ENCODE measurements at regions not wholly inside any gene's neighbourhood (a gene's known extent, or its start where the extent isn't known, plus 50 kb on each side); places are given as distances from the start of the nearest gene placed in this dataset.

GRCh38 chr12:59484575-59484974 is 111.3 kb upstream of the SLC16A7 start:
- TF ChIP-seq, protein P1, sequence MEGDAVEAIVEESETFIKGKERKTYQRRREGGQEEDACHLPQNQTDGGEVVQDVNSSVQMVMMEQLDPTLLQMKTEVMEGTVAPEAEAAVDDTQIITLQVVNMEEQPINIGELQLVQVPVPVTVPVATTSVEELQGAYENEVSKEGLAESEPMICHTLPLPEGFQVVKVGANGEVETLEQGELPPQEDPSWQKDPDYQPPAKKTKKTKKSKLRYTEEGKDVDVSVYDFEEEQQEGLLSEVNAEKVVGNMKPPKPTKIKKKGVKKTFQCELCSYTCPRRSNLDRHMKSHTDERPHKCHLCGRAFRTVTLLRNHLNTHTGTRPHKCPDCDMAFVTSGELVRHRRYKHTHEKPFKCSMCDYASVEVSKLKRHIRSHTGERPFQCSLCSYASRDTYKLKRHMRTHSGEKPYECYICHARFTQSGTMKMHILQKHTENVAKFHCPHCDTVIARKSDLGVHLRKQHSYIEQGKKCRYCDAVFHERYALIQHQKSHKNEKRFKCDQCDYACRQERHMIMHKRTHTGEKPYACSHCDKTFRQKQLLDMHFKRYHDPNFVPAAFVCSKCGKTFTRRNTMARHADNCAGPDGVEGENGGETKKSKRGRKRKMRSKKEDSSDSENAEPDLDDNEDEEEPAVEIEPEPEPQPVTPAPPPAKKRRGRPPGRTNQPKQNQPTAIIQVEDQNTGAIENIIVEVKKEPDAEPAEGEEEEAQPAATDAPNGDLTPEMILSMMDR (IDR thresholded peaks at IDR 0.05): no peak
- TF ChIP-seq ZFX (IDR thresholded peaks at IDR 0.05; ENCODE audit: borderline replicate concordance): no peak

Measured in 22Rv1 (cell line).